Ascending aorta (tissue), 2 donors: ENCODE measurements at regions not wholly inside any gene's neighbourhood (a gene's known extent, or its start where the extent isn't known, plus 50 kb on each side); places are given as distances from the start of the nearest gene placed in this dataset.

ENCODE experiments used
- DNase-seq, 2 donors: peaks; one replicate each; pipeline ENCODE4 v3.0.0-alpha.2; 2019; ENCODE audit warnings: low spot score in 2 of 2
- H3K27ac ChIP-seq, 2 donors: fragments of 200-600 bp; sonication (generic); one replicate each; pipeline ENCODE4 v1.5.1; 2016 to 2017; ENCODE audit warnings: mild to moderate bottlenecking in 1 of 2
- H3K27me3 ChIP-seq: fragments of 200-600 bp; sonication (generic); one replicate; pipeline ENCODE4 v1.5.1; 2017
- H3K36me3 ChIP-seq, 2 donors: fragments of 200-600 bp; sonication (generic); one replicate each; pipeline ENCODE4 v1.5.1; 2016
- H3K4me1 ChIP-seq, 2 donors: fragments of 200-600 bp; sonication (generic); one replicate each; pipeline ENCODE4 v1.5.1; 2016 to 2017; ENCODE audit warnings: mild to moderate bottlenecking in 1 of 2
- H3K4me3 ChIP-seq, 2 donors: fragments of 200-600 bp; sonication (generic); one replicate each; pipeline ENCODE4 v1.5.1; 2016 to 2017; ENCODE audit warnings: mild to moderate bottlenecking in 1 of 2
- H3K9me3 ChIP-seq, 2 donors: fragments of 200-600 bp; sonication (generic); one replicate each; pipeline ENCODE4 v1.5.1; 2016
- intact Hi-C: fragments of 100-400 bp; cut with DNase I; formaldehyde crosslinking; loops from one replicate; pipeline ENCODE4 v1.15.1; 2023
- TF ChIP-seq, protein P1 (sequence below), 3 experiments: fragments of 200-600 bp in 2 of 3; fragments of 450-650 bp in 1 of 3; sonication (generic) in 2 of 3; IDR thresholded peaks; one replicate each; pipeline ENCODE4 v1.5.1; 2016 to 2019; ENCODE audit warnings: antibody characterized with exemption in 3 of 3, mild to moderate bottlenecking in 1 of 3, moderate library complexity in 1 of 3

DNA sequence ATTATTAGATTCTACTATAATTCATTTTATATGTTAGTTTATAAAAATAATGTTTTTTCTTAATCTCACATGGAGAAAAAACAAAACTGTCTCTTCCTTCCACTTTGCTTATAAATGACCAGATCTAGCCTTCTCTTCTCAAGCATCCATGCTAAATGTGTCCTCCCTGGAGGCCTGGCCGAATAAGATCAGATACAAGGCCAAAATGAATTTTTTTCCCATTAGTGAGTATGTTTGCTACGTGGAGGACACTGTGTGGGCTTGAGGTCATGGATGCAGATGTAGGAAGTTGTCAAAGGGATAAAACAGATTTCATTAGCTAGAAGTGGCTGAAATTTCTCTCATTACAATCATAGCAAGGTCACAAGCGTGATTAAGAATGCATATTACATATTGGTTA is 1244.9 kb upstream of the SEL1L start:
- TF ChIP-seq, protein P1, sequence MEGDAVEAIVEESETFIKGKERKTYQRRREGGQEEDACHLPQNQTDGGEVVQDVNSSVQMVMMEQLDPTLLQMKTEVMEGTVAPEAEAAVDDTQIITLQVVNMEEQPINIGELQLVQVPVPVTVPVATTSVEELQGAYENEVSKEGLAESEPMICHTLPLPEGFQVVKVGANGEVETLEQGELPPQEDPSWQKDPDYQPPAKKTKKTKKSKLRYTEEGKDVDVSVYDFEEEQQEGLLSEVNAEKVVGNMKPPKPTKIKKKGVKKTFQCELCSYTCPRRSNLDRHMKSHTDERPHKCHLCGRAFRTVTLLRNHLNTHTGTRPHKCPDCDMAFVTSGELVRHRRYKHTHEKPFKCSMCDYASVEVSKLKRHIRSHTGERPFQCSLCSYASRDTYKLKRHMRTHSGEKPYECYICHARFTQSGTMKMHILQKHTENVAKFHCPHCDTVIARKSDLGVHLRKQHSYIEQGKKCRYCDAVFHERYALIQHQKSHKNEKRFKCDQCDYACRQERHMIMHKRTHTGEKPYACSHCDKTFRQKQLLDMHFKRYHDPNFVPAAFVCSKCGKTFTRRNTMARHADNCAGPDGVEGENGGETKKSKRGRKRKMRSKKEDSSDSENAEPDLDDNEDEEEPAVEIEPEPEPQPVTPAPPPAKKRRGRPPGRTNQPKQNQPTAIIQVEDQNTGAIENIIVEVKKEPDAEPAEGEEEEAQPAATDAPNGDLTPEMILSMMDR (IDR thresholded peaks at IDR 0.05) = no peak
- Histone ChIP-seq H3K4me1 (no peaks in the 10 kb centered on the region), H3K4me3 (no peak overlapping the region), H3K27ac (no peak overlapping the region), H3K27me3 (no peaks in the 10 kb centered on the region), H3K9me3 (no peaks in the 10 kb centered on the region), H3K36me3 (no peaks in the 10 kb centered on the region)
- no peak for DNase-seq
- intact Hi-C loops = no loop called here

DNA sequence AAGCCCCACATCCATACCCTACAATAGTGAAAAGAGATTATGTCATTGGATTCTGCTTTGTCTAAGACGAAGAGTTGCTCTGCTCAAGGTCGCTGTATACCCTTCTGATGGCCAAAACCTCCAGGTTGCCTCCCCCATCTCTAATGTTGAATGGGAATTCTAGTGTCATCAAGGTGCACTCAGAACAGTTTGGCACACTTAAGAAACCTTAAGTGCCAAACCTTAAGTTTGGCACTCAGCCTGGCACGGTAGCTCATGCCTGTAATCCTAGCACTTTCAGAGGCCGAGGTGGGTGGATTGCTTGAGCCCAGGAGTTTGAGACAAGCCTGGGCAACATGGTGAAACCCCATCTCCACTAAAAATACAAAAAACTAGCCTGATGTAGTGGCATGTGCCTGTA is 1245.6 kb upstream of the SEL1L start:
- H3K36me3 ChIP-seq = no peaks in the 10 kb centered on the region
- intact Hi-C loops = no loop called here
- no peaks in the 10 kb centered on the region for H3K9me3 ChIP-seq
- H3K4me1 ChIP-seq = no peaks in the 10 kb centered on the region
- TF ChIP-seq, protein P1 (IDR thresholded peaks at IDR 0.05) = no peak
- no peak for DNase-seq
- no peaks in the 10 kb centered on the region for H3K27me3 ChIP-seq
- H3K27ac ChIP-seq = no peak overlapping the region
- H3K4me3 ChIP-seq = no peak overlapping the region

DNA sequence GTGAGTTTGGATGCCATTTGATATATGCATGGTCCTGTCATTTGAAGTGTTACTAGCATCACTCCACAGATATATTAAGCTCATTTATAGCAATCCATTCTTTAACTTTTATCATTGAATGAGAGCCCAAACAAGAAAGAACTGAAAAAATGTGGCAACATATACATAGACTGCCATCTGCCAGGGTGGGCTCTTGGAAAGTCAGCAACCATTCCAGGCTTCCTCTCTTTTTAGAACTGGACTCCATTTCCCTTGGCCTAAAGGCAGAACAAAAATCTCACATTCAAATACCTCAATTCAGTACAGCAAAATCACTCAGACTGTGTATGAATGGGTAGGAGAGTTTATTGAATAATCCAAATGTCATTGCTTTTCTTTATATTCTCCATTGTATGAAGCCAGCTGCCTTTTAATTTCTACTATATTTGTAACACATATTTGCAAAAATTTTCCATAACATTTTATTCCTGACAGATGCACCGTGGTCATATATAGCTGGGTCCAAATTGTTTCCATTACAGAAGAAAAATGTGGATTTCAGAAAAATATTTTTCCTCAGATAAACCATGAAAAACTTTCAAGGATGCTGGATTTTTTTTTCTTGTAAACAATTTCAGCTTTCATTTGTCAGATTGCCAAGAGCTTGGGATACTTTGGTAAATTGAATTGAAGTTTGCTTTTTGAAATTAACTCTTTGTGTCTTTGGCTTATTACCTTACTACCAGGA is 1252.3 kb upstream of the SEL1L start:
- H3K27me3 ChIP-seq = no peaks in the 10 kb centered on the region
- H3K4me1 ChIP-seq = no peaks in the 10 kb centered on the region
- no peak for DNase-seq
- H3K36me3 ChIP-seq = no peaks in the 10 kb centered on the region
- H3K9me3 ChIP-seq = no peaks in the 10 kb centered on the region
- H3K4me3 ChIP-seq = no peak overlapping the region
- TF ChIP-seq, protein P1 (IDR thresholded peaks at IDR 0.05) = no peak
- no peak overlapping the region for H3K27ac ChIP-seq
- intact Hi-C loops = no loop called here

DNA sequence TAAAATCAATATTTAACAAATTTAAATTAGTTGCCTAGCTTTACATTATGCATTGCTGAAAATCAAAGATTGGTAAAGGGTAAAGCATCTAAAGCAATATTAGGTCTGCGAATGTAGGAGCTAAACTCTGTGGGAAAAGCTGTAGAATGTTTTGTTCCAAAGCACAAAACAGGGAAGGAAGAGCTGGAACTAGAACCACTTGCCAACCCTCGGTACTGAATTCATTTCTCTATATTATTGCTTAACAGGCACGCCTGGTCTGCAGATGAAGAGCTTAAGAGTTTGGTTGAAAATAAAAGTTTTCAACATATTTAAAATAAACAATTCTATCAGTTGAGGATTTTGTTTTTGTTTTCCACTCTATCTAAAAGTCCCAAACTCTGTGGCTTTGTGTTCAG is 1252.8 kb upstream of the SEL1L start:
- Histone ChIP-seq H3K36me3 (no peaks in the 10 kb centered on the region), H3K9me3 (no peaks in the 10 kb centered on the region), H3K27me3 (no peaks in the 10 kb centered on the region), H3K4me1 (no peaks in the 10 kb centered on the region), H3K27ac (no peak overlapping the region), H3K4me3 (no peak overlapping the region)
- TF ChIP-seq, protein P1 (IDR thresholded peaks at IDR 0.05) = no peak
- DNase-seq = no peak
- intact Hi-C loops = no loop called here

DNA sequence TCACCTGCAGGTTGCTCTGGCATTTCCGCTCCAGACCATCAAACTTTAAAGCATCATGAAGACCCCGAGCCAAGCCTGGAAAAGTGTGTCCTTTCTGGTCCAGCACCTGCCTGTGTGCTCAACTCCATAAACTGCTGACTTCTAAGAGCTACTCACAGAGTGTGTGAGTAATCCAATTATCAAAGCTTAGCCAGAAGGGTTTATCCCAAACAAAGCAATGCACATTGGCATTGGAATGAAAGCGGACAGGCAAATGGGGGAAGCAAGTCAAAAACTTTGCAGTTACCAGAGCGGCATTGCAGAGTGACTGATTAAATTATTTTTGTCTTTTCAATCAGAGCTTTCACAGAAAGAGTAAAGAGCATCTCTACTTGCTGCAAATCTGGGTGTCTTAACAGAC is 1262.4 kb upstream of the SEL1L start:
- intact Hi-C loops = no loop called here
- no peak overlapping the region for H3K27ac ChIP-seq
- no peak for DNase-seq
- H3K4me3 ChIP-seq = no peak overlapping the region
- TF ChIP-seq, protein P1 (IDR thresholded peaks at IDR 0.05) = no peak
- H3K4me1 ChIP-seq = no peaks in the 10 kb centered on the region
- no peaks in the 10 kb centered on the region for H3K27me3 ChIP-seq
- no peaks in the 10 kb centered on the region for H3K36me3 ChIP-seq
- H3K9me3 ChIP-seq = no peaks in the 10 kb centered on the region

DNA sequence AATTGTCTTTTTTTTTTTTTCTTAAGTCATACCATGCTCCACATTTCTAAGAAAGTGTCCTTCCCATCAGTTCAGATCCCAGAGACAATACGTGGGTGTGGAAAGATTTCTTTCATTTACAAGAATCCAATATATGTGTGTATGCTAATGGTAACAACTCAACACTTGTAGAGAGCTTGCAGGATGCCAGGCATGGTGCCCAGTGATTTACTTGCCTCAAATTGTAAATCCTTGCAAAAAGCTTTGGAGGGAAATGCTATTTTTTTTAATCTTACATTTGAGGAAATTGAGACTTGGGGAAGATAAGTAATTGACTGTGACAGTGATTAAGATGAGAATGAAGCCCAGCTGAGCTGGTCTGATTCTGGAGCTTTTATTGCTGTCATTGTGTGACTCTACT is 1264.6 kb upstream of the SEL1L start:
- H3K4me1 ChIP-seq = no peaks in the 10 kb centered on the region
- no peaks in the 10 kb centered on the region for H3K9me3 ChIP-seq
- H3K27me3 ChIP-seq = no peaks in the 10 kb centered on the region
- intact Hi-C loops = no loop called here
- H3K36me3 ChIP-seq = no peaks in the 10 kb centered on the region
- H3K27ac ChIP-seq = no peak overlapping the region
- DNase-seq = no peak
- TF ChIP-seq, protein P1 (IDR thresholded peaks at IDR 0.05) = no peak
- H3K4me3 ChIP-seq = no peak overlapping the region
